Activated T-helper 2 cell treated with anti-CD3 and anti-CD28 coated beads, Interferon-gamma antibody, Interleukin-2, Interleukin-4, amounts not matched to agents 10 μg/mL and 5 μg/mL and 100 μg/mL, durations not matched to agents 14 hours and 24 hours and 36 hours (primary cell): ENCODE measurements at regions not wholly inside any gene's neighbourhood (a gene's known extent, or its start where the extent isn't known, plus 50 kb on each side); places are given as distances from the start of the nearest gene placed in this dataset.
"Not testable (repeated sequence)": the region's sequence is repeated elsewhere in the genome, so short reads cannot be mapped to it uniquely, and the experiment has no call there.

Experiments
- DNase-seq: peaks from one replicate; pipeline ENCODE4 v3.0.0; 2021; ENCODE audit warnings: low spot score
- H3K27ac Mint-ChIP-seq: one replicate; pipeline ENCODE4 v1.8.0; 2021; ENCODE audit warnings: mixed read lengths
- H3K27me3 Mint-ChIP-seq: one replicate; pipeline ENCODE4 v1.8.0; 2021; ENCODE audit warnings: low read depth, mixed read lengths
- H3K36me3 Mint-ChIP-seq: one replicate; pipeline ENCODE4 v1.8.0; 2021; ENCODE audit warnings: low read depth, mixed read lengths
- H3K4me1 Mint-ChIP-seq: one replicate; pipeline ENCODE4 v1.8.0; 2021; ENCODE audit warnings: low read depth, mixed read lengths
- H3K4me3 Mint-ChIP-seq: one replicate; pipeline ENCODE4 v1.8.0; 2021; ENCODE audit warnings: low read depth, mild to moderate bottlenecking, moderate library complexity, mixed read lengths
- H3K9me3 Mint-ChIP-seq: one replicate; pipeline ENCODE4 v1.8.0; 2021; ENCODE audit warnings: mixed read lengths
- intact Hi-C: fragments of 100-400 bp; cut with micrococcal nuclease; formaldehyde crosslinking; loops from one replicate; pipeline ENCODE4 v1.15.1; 2023

- Mint-ChIP-seq H3K27ac (peak overlapping the region; percentile 98), H3K36me3 (peaks cover 52% of the 10 kb centered on the region), H3K27me3 (no peaks in the 10 kb centered on the region), H3K4me1 (peaks cover 71% of the 10 kb centered on the region), H3K9me3 (peaks cover 7% of the 10 kb centered on the region), H3K4me3 (peak overlapping the region; percentile 43)
- intact Hi-C loops, result loop anchor here (1.0 kb wide), 1 partner anchor 31 kb away; no protein-coding TSS in a partner anchor
- no peak for DNase-seq
Observed at GRCh38 chr6:30816791-30817739, 67.3 kb upstream of the DDR1 start.

- H3K27ac Mint-ChIP-seq, H3K4me3 Mint-ChIP-seq, intact Hi-C loops, H3K27me3 Mint-ChIP-seq, DNase-seq: not testable (repeated sequence)
- peaks cover 54% of the 10 kb centered on the region for H3K36me3 Mint-ChIP-seq
- H3K9me3 Mint-ChIP-seq, result peaks cover 12% of the 10 kb centered on the region
- peaks cover 69% of the 10 kb centered on the region for H3K4me1 Mint-ChIP-seq
Observed at GRCh38 chr6:30816296-30816695, 68.0 kb upstream of the DDR1 start.

- H3K27me3 Mint-ChIP-seq, H3K4me3 Mint-ChIP-seq, intact Hi-C loops, DNase-seq: not testable (repeated sequence)
- Mint-ChIP-seq H3K9me3 (peaks cover 12% of the 10 kb centered on the region), H3K27ac (peak overlapping the region; percentile 96), H3K36me3 (peaks cover 54% of the 10 kb centered on the region), H3K4me1 (peaks cover 73% of the 10 kb centered on the region)
Observed at GRCh38 chr6:30815041-30815742, 69.1 kb upstream of the DDR1 start.

- peaks cover 72% of the 10 kb centered on the region for H3K4me1 Mint-ChIP-seq
- peaks cover 49% of the 10 kb centered on the region for H3K36me3 Mint-ChIP-seq
- H3K27me3 Mint-ChIP-seq, result no peaks in the 10 kb centered on the region
- H3K27ac Mint-ChIP-seq, result peak overlapping the region; percentile 96
- H3K4me3 Mint-ChIP-seq, result peak overlapping the region; percentile 46
- no peak for DNase-seq
- H3K9me3 Mint-ChIP-seq, result peaks cover 12% of the 10 kb centered on the region
- intact Hi-C loops, result loop anchor here (1.0 to 5.0 kb wide), 5 partner anchors 26 to 297 kb away; partner anchors contain the start of gene IER3
Observed at GRCh38 chr6:30814146-30815040, 69.9 kb upstream of the DDR1 start.

- intact Hi-C loops, result loop anchor here (1.0 to 5.0 kb wide), 5 partner anchors 25 to 296 kb away; partner anchors contain the start of gene IER3
- peak overlapping the region; percentile 46 for H3K4me3 Mint-ChIP-seq
- peaks cover 43% of the 10 kb centered on the region for H3K36me3 Mint-ChIP-seq
- peak overlapping the region; percentile 96 for H3K27ac Mint-ChIP-seq
- H3K27me3 Mint-ChIP-seq, result no peaks in the 10 kb centered on the region
- H3K4me1 Mint-ChIP-seq, result peaks cover 66% of the 10 kb centered on the region
- no peak for DNase-seq
- H3K9me3 Mint-ChIP-seq, result peaks cover 12% of the 10 kb centered on the region
Observed at GRCh38 chr6:30813631-30814145, 69.3 kb upstream of the IER3 start.

GRCh38 chr6:30810813-30811339 lies 66.5 kb upstream of the IER3 start:
- Mint-ChIP-seq H3K27me3 (no peaks in the 10 kb centered on the region), H3K36me3 (peaks cover 45% of the 10 kb centered on the region), H3K9me3 (peaks cover 7% of the 10 kb centered on the region), H3K4me1 (peaks cover 53% of the 10 kb centered on the region), H3K27ac (peak overlapping the region; percentile 72), H3K4me3 (no peak overlapping the region)
- intact Hi-C loops, result loop anchor here (1.0 to 5.0 kb wide), 8 partner anchors 8 to 294 kb away; no protein-coding TSS in a partner anchor
- DNase-seq, result peak; percentile 41

GRCh38 chr6:30807566-30807965 lies 63.2 kb upstream of the IER3 start:
- H3K27ac Mint-ChIP-seq, H3K9me3 Mint-ChIP-seq, H3K27me3 Mint-ChIP-seq, DNase-seq, intact Hi-C loops, H3K4me3 Mint-ChIP-seq: not testable (repeated sequence)
- H3K4me1 Mint-ChIP-seq, result peaks cover 43% of the 10 kb centered on the region
- peaks cover 38% of the 10 kb centered on the region for H3K36me3 Mint-ChIP-seq

GRCh38 chr6:30806581-30807183 lies 62.3 kb upstream of the IER3 start:
- peaks cover 42% of the 10 kb centered on the region for H3K4me1 Mint-ChIP-seq
- H3K36me3 Mint-ChIP-seq, result peaks cover 36% of the 10 kb centered on the region
- intact Hi-C loops, result no loop called here
- no peak for DNase-seq
- H3K4me3 Mint-ChIP-seq, result no peak overlapping the region
- no peak overlapping the region for H3K27ac Mint-ChIP-seq
- H3K27me3 Mint-ChIP-seq, result no peaks in the 10 kb centered on the region
- peaks cover under 1% of the 10 kb centered on the region for H3K9me3 Mint-ChIP-seq

GRCh38 chr6:30804333-30804732 lies 60.0 kb upstream of the IER3 start:
- H3K27ac Mint-ChIP-seq, result no peak overlapping the region
- H3K36me3 Mint-ChIP-seq, result peaks cover 36% of the 10 kb centered on the region

GRCh38 chr6:30802731-30803130 lies 58.4 kb upstream of the IER3 start:
- Mint-ChIP-seq H3K27ac (peak overlapping the region; percentile 53), H3K36me3 (peaks cover 37% of the 10 kb centered on the region), H3K27me3 (no peaks in the 10 kb centered on the region), H3K4me1 (peaks cover 24% of the 10 kb centered on the region), H3K4me3 (no peak overlapping the region), H3K9me3 (no peaks in the 10 kb centered on the region)
- no peak for DNase-seq
- intact Hi-C loops, result no loop called here

More at GRCh38 chr6:30804333-30804732, 60.0 kb upstream of the IER3 start:
- H3K27me3 Mint-ChIP-seq, result no peaks in the 10 kb centered on the region
- H3K4me3 Mint-ChIP-seq, result no peak overlapping the region
- no peaks in the 10 kb centered on the region for H3K9me3 Mint-ChIP-seq
- H3K4me1 Mint-ChIP-seq, result peaks cover 24% of the 10 kb centered on the region
- DNase-seq, result no peak
- intact Hi-C loops, result no loop called here

GRCh38 chr6:30801950-30802349 lies 57.6 kb upstream of the IER3 start:
- peaks cover 33% of the 10 kb centered on the region for H3K36me3 Mint-ChIP-seq
- no peaks in the 10 kb centered on the region for H3K9me3 Mint-ChIP-seq
- intact Hi-C loops, result no loop called here
- no peak overlapping the region for H3K27ac Mint-ChIP-seq
- DNase-seq, result no peak
- peaks cover 24% of the 10 kb centered on the region for H3K4me1 Mint-ChIP-seq
- H3K4me3 Mint-ChIP-seq, result no peak overlapping the region
- H3K27me3 Mint-ChIP-seq, result no peaks in the 10 kb centered on the region
